ENCODE measurements at regions not wholly inside any gene's neighbourhood (a gene's known extent, or its start where the extent isn't known, plus 50 kb on each side); places are given as distances from the start of the nearest gene placed in this dataset.
"Not testable (repeated sequence)": the region's sequence is repeated elsewhere in the genome, so short reads cannot be mapped to it uniquely, and the experiment has no call there.

DNA sequence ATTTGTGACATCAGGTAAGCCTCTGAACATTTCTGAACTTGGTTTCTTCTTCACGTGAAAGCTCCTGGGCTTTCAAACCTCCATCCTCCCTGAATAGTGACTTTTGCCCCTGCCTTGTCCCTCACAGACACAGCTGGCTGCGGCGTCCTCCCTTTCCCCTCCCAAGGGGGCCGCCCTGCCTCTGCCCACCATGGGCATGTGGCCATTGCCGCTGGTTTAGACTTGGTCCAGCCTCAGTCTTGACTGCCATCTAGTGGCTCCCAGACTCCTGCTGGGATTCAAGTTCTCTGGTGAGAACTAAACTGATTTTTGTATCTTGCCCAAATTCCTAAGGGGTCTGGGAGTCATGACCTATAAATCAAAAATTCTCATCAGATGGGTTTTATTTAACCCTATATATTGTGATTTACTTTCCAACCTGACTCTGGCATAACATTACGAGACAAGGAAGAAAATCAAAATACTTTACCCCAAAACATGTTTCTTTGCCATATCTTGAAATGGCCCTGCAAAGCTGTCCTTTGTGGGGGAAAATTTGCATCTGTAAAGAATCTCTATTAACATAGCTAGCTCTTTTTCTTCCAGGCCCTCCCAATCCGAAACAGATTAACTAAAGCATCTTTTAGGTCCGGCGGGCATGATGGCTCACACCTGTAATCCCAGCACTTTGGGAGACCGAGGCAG, 73.9 kb upstream of the SEC14L1 start:
- CTCF ChIA-PET: interaction anchor here (0.6 to 30.0 kb wide), 112 partner anchors 11 to 600 kb away, joined by 3 to 776 read pairs (median 4); partner anchors contain the start of genes AANAT and MGAT5B

DNA sequence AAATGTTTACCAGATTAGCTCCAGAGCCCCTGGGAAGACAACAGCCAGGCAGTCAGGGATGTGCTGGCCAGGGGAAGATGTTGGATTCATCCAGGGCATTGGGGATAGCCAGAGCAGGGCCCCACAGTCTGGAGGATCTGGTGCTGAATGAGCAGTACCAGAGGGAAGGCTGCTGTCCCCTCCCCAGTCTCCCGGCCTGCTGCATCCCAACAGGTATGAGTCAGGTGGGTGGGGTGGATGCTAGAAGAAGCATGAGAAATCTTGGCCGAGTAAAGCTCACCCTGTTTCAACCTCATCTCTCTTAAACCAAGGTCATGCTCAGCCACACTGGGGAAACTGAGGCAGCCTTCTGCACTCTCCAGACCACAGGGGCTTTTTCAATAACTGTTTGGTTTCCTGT, 71.9 kb upstream of the SEC14L1 start:
- FAIRE-seq (no peak), DNase-seq (ENCODE audit: low read depth in 1 of 2, low spot score in 1 of 2) (no peak), ATAC-seq (peak in 1 of 2 experiments; percentile 21; a peak in 2 of 6 replicates)
- H3K4me1 ChIP-seq: peaks cover 5% of the 10 kb centered on the region; the same call in 1 of the 3 replicates
- 18% methylated on average over 2 of the region's 2 CpGs for WGBS (ENCODE audit: missing lambda C conversion rate)
- ChIA-PET POLR2A (interaction anchor here (1.1 kb wide), 1 partner anchor 334 kb away, joined by 3 read pairs; no protein-coding TSS in a partner anchor), CTCF (interaction anchor here (0.6 to 30.0 kb wide), 14 partner anchors 9 to 547 kb away, joined by 3 to 776 read pairs (median 6); partner anchors contain the start of genes METTL23 and MGAT5B)
- no peak overlapping the region for H3K4me2 ChIP-seq
- H3K9me3 ChIP-seq: no peaks in the 10 kb centered on the region
- no peak for TF ChIP-seq JUNB (IDR thresholded peaks at IDR 0.05)
- no peak for TF ChIP-seq FOSL2 (IDR thresholded peaks at IDR 0.05)
- no peak for TF ChIP-seq FOSL2 (CRISPR knock-in tag; IDR thresholded peaks at IDR 0.05)
- no peak for TF ChIP-seq NPAS2 (CRISPR knock-in tag; IDR thresholded peaks at IDR 0.05; ENCODE audit: borderline replicate concordance)
- TF ChIP-seq HDAC2 (IDR thresholded peaks at IDR 0.05): no peak
- TF ChIP-seq, protein P1, sequence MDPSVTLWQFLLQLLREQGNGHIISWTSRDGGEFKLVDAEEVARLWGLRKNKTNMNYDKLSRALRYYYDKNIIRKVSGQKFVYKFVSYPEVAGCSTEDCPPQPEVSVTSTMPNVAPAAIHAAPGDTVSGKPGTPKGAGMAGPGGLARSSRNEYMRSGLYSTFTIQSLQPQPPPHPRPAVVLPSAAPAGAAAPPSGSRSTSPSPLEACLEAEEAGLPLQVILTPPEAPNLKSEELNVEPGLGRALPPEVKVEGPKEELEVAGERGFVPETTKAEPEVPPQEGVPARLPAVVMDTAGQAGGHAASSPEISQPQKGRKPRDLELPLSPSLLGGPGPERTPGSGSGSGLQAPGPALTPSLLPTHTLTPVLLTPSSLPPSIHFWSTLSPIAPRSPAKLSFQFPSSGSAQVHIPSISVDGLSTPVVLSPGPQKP (IDR thresholded peaks at IDR 0.05; ENCODE audit: low read depth, low read length): no peak
- no peak overlapping the region for H3K4me3 ChIP-seq
- H3K27ac ChIP-seq: peak overlapping the region in 1 of 2 experiments; percentile 6; a peak in 1 of 6 replicates

More for the DNA sequence above, 73.9 kb upstream of the SEC14L1 start:
- POLR2A ChIA-PET: interaction anchor here (1.5 kb wide), 1 partner anchor 199 kb away, joined by 4 read pairs; the partner anchor contains the start of gene MGAT5B
- Histone ChIP-seq H3K27ac (peak overlapping the region; percentile 23 to 76; a peak in 4 of 6 replicates), H3K4me2 (peak overlapping the region; percentile 45; the same call in 2 of the 3 replicates)
- peak; percentile 77 to 89 for DNase-seq (ENCODE audit: low read depth in 1 of 2, low spot score in 1 of 2)
- peak; percentile 88 for FAIRE-seq
- WGBS (ENCODE audit: missing lambda C conversion rate): 25% methylated on average over 10 of the region's 10 CpGs
- peak; percentile 97 for TF ChIP-seq SMC3 (IDR thresholded peaks at IDR 0.05)
- TF ChIP-seq, protein P2, sequence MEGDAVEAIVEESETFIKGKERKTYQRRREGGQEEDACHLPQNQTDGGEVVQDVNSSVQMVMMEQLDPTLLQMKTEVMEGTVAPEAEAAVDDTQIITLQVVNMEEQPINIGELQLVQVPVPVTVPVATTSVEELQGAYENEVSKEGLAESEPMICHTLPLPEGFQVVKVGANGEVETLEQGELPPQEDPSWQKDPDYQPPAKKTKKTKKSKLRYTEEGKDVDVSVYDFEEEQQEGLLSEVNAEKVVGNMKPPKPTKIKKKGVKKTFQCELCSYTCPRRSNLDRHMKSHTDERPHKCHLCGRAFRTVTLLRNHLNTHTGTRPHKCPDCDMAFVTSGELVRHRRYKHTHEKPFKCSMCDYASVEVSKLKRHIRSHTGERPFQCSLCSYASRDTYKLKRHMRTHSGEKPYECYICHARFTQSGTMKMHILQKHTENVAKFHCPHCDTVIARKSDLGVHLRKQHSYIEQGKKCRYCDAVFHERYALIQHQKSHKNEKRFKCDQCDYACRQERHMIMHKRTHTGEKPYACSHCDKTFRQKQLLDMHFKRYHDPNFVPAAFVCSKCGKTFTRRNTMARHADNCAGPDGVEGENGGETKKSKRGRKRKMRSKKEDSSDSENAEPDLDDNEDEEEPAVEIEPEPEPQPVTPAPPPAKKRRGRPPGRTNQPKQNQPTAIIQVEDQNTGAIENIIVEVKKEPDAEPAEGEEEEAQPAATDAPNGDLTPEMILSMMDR (IDR thresholded peaks at IDR 0.05): peak; percentile 99
- peak; percentile 98 for TF ChIP-seq RAD21 (conservative IDR thresholded peaks at IDR 0.05 in 1 of 2, IDR thresholded peaks at IDR 0.05 in 1 of 2)
- TF ChIP-seq, protein P3, sequence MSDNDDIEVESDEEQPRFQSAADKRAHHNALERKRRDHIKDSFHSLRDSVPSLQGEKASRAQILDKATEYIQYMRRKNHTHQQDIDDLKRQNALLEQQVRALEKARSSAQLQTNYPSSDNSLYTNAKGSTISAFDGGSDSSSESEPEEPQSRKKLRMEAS (IDR thresholded peaks at IDR 0.05): peak; percentile 69
- not testable (repeated sequence) for H3K4me1 ChIP-seq, H3K9me3 ChIP-seq, H3K4me3 ChIP-seq
- ATAC-seq: peak; percentile 95 to 97

DNA sequence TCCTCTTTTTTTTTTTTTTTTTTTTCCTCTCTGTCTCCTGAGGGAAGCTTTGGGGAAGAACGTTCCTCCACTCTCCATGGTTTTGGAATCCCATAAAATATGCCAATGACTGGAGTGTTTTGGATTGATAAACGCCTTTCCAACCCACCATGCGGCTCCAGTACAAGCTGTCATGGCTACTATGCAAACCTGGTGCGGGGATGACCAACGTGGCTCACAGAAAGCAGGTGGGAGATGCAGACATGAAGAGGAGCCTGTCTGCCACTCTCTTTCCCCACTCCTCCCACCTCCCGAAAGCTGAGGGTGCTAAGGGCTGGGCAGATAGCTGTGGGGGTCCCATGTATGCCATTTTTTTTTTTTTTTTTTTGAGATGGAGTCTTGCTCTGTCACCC, 69.9 kb upstream of the SEC14L1 start:
- peaks cover 5% of the 10 kb centered on the region; the same call in 1 of the 3 replicates for H3K4me1 ChIP-seq
- FAIRE-seq (no peak), DNase-seq (ENCODE audit: low read depth in 1 of 2, low spot score in 1 of 2) (no peak), ATAC-seq (no peak)
- no peak overlapping the region for H3K4me2 ChIP-seq
- ChIA-PET POLR2A (interaction anchor here (0.6 kb wide), 1 partner anchor 46 kb away, joined by 3 read pairs; no protein-coding TSS in a partner anchor), CTCF (interaction anchor here (0.6 to 30.0 kb wide), 8 partner anchors 12 to 254 kb away, joined by 3 to 776 read pairs (median 4); partner anchors contain the start of gene MGAT5B)
- no peak overlapping the region for H3K27ac ChIP-seq
- 48% methylated on average over 6 of the region's 6 CpGs for WGBS (ENCODE audit: missing lambda C conversion rate)
- H3K9me3 ChIP-seq: no peaks in the 10 kb centered on the region
- H3K4me3 ChIP-seq: no peak overlapping the region
- TF ChIP-seq RARB (CRISPR knock-in tag; IDR thresholded peaks at IDR 0.05) (no peak), CEBPB (IDR thresholded peaks at IDR 0.05) (no peak), NPAS2 (CRISPR knock-in tag; IDR thresholded peaks at IDR 0.05; ENCODE audit: borderline replicate concordance) (no peak), ZFP36 (IDR thresholded peaks at IDR 0.05; ENCODE audit: borderline replicate concordance, partially characterized antibody) (no peak), CHD4 (IDR thresholded peaks at IDR 0.05; ENCODE audit: borderline replicate concordance) (no peak), CHD2 (IDR thresholded peaks at IDR 0.05; ENCODE audit: low read length, partially characterized antibody) (no peak), CBX8 (IDR thresholded peaks at IDR 0.05) (no peak), TP53 (CRISPR knock-in tag; IDR thresholded peaks at IDR 0.05) (no peak), MAFK (IDR thresholded peaks at IDR 0.05; ENCODE audit: partially characterized antibody) (no peak), CBX2 (IDR thresholded peaks at IDR 0.05; ENCODE audit: borderline replicate concordance, low read depth) (no peak), MAZ (IDR thresholded peaks at IDR 0.05; ENCODE audit: borderline replicate concordance, low read depth, low read length) (no peak), EHF (CRISPR knock-in tag; IDR thresholded peaks at IDR 0.05) (no peak), HDAC2 (IDR thresholded peaks at IDR 0.05) (no peak), JUNB (IDR thresholded peaks at IDR 0.05) (no peak), ZSCAN20 (CRISPR knock-in tag; IDR thresholded peaks at IDR 0.05) (no peak), POLR2A (IDR thresholded peaks at IDR 0.05; ENCODE audit: low read length) (no peak)
- TF ChIP-seq, protein P4, sequence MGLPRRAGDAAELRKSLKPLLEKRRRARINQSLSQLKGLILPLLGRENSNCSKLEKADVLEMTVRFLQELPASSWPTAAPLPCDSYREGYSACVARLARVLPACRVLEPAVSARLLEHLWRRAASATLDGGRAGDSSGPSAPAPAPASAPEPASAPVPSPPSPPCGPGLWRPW (IDR thresholded peaks at IDR 0.05): no peak
- TF ChIP-seq, protein P2 (IDR thresholded peaks at IDR 0.05): no peak
- TF ChIP-seq, protein P5, sequence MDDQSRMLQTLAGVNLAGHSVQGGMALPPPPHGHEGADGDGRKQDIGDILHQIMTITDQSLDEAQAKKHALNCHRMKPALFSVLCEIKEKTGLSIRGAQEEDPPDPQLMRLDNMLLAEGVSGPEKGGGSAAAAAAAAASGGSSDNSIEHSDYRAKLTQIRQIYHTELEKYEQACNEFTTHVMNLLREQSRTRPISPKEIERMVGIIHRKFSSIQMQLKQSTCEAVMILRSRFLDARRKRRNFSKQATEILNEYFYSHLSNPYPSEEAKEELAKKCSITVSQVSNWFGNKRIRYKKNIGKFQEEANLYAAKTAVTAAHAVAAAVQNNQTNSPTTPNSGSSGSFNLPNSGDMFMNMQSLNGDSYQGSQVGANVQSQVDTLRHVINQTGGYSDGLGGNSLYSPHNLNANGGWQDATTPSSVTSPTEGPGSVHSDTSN (IDR thresholded peaks at IDR 0.05): no peak

Data from A549 (cell line).